ENCODE measurements at regions not wholly inside any gene's neighbourhood (a gene's known extent, or its start where the extent isn't known, plus 50 kb on each side); places are given as distances from the start of the nearest gene placed in this dataset.
"Not testable (repeated sequence)": the region's sequence is repeated elsewhere in the genome, so short reads cannot be mapped to it uniquely, and the experiment has no call there.

GRCh38 chr6:49003348-49003747 is 459.7 kb downstream of the MMUT start:
- no peak overlapping the region for H3K9ac ChIP-seq (ENCODE audit: low read length)

GRCh38 chr6:49001856-49002541 is 461.1 kb downstream of the MMUT start:
- Histone ChIP-seq H3K27ac (ENCODE audit: low read depth, low read length) (no peak overlapping the region), H3K9ac (ENCODE audit: low read length) (no peak overlapping the region), H3K4me3 (ENCODE audit: low read length) (no peak overlapping the region), H3K36me3 (ENCODE audit: control insufficient read depth, insufficient read depth, low read length) (no peaks in the 10 kb centered on the region), H3K27me3 (ENCODE audit: control insufficient read depth, insufficient read depth, low read length) (no peaks in the 10 kb centered on the region), H3K4me1 (ENCODE audit: control insufficient read depth, insufficient read depth, low read length) (peaks cover 2% of the 10 kb centered on the region)

More at GRCh38 chr6:49003348-49003747, 459.7 kb downstream of the MMUT start:
- H3K27me3 ChIP-seq (ENCODE audit: control insufficient read depth, insufficient read depth, low read length) = no peaks in the 10 kb centered on the region
- H3K27ac ChIP-seq (ENCODE audit: low read depth, low read length) = no peak overlapping the region
- H3K4me1 ChIP-seq (ENCODE audit: control insufficient read depth, insufficient read depth, low read length) = peaks cover 2% of the 10 kb centered on the region
- H3K36me3 ChIP-seq (ENCODE audit: control insufficient read depth, insufficient read depth, low read length) = no peaks in the 10 kb centered on the region
- no peak overlapping the region for H3K4me3 ChIP-seq (ENCODE audit: low read length)

GRCh38 chr6:48998574-48998973 is 464.5 kb downstream of the MMUT start:
- no peak overlapping the region for H3K4me3 ChIP-seq (ENCODE audit: low read length)
- peaks cover 2% of the 10 kb centered on the region for H3K4me1 ChIP-seq (ENCODE audit: control insufficient read depth, insufficient read depth, low read length)
- no peak overlapping the region for H3K27ac ChIP-seq (ENCODE audit: low read depth, low read length)
- H3K36me3 ChIP-seq (ENCODE audit: control insufficient read depth, insufficient read depth, low read length) = no peaks in the 10 kb centered on the region
- H3K27me3 ChIP-seq (ENCODE audit: control insufficient read depth, insufficient read depth, low read length) = no peaks in the 10 kb centered on the region
- no peak overlapping the region for H3K9ac ChIP-seq (ENCODE audit: low read length)

- Histone ChIP-seq H3K9ac (ENCODE audit: low read length) (no peak overlapping the region), H3K27me3 (ENCODE audit: control insufficient read depth, insufficient read depth, low read length) (no peaks in the 10 kb centered on the region), H3K4me3 (ENCODE audit: low read length) (no peak overlapping the region), H3K27ac (ENCODE audit: low read depth, low read length) (no peak overlapping the region), H3K36me3 (ENCODE audit: control insufficient read depth, insufficient read depth, low read length) (no peaks in the 10 kb centered on the region), H3K4me1 (ENCODE audit: control insufficient read depth, insufficient read depth, low read length) (no peaks in the 10 kb centered on the region)
Observed at GRCh38 chr6:48996461-48997119, 466.5 kb downstream of the MMUT start.

GRCh38 chr6:48994811-48995210 is 468.2 kb downstream of the MMUT start:
- Histone ChIP-seq H3K27me3 (ENCODE audit: control insufficient read depth, insufficient read depth, low read length) (no peaks in the 10 kb centered on the region), H3K4me1 (ENCODE audit: control insufficient read depth, insufficient read depth, low read length) (no peaks in the 10 kb centered on the region), H3K4me3 (ENCODE audit: low read length) (no peak overlapping the region), H3K9ac (ENCODE audit: low read length) (no peak overlapping the region), H3K36me3 (ENCODE audit: control insufficient read depth, insufficient read depth, low read length) (no peaks in the 10 kb centered on the region), H3K27ac (ENCODE audit: low read depth, low read length) (no peak overlapping the region)

- H3K9ac ChIP-seq (ENCODE audit: low read length) = no peak overlapping the region
Observed at GRCh38 chr6:48990739-48991138, 472.3 kb downstream of the MMUT start.

GRCh38 chr6:48986845-48987244 is 476.2 kb downstream of the MMUT start:
- Histone ChIP-seq H3K4me1 (ENCODE audit: control insufficient read depth, insufficient read depth, low read length) (no peaks in the 10 kb centered on the region), H3K36me3 (ENCODE audit: control insufficient read depth, insufficient read depth, low read length) (no peaks in the 10 kb centered on the region), H3K4me3 (ENCODE audit: low read length) (no peak overlapping the region), H3K9ac (ENCODE audit: low read length) (no peak overlapping the region), H3K27ac (ENCODE audit: low read depth, low read length) (no peak overlapping the region), H3K27me3 (ENCODE audit: control insufficient read depth, insufficient read depth, low read length) (no peaks in the 10 kb centered on the region)

More at GRCh38 chr6:48990739-48991138, 472.3 kb downstream of the MMUT start:
- Histone ChIP-seq H3K36me3 (ENCODE audit: control insufficient read depth, insufficient read depth, low read length) (no peaks in the 10 kb centered on the region), H3K27ac (ENCODE audit: low read depth, low read length) (no peak overlapping the region), H3K27me3 (ENCODE audit: control insufficient read depth, insufficient read depth, low read length) (no peaks in the 10 kb centered on the region), H3K4me1 (ENCODE audit: control insufficient read depth, insufficient read depth, low read length) (no peaks in the 10 kb centered on the region), H3K4me3 (ENCODE audit: low read length) (no peak overlapping the region)

GRCh38 chr6:48986105-48986504 is 476.9 kb downstream of the MMUT start:
- H3K4me3 ChIP-seq (ENCODE audit: low read length) = no peak overlapping the region
- no peaks in the 10 kb centered on the region for H3K36me3 ChIP-seq (ENCODE audit: control insufficient read depth, insufficient read depth, low read length)
- H3K27me3 ChIP-seq (ENCODE audit: control insufficient read depth, insufficient read depth, low read length) = no peaks in the 10 kb centered on the region
- no peak overlapping the region for H3K9ac ChIP-seq (ENCODE audit: low read length)
- no peaks in the 10 kb centered on the region for H3K4me1 ChIP-seq (ENCODE audit: control insufficient read depth, insufficient read depth, low read length)
- no peak overlapping the region for H3K27ac ChIP-seq (ENCODE audit: low read depth, low read length)

GRCh38 chr6:48985025-48985424 is 478.0 kb downstream of the MMUT start:
- H3K27ac ChIP-seq (ENCODE audit: low read depth, low read length) = no peak overlapping the region

GRCh38 chr6:48983968-48984367 is 479.1 kb downstream of the MMUT start:
- not testable (repeated sequence) for H3K4me1 ChIP-seq (ENCODE audit: control insufficient read depth, insufficient read depth, low read length); H3K9ac ChIP-seq (ENCODE audit: low read length); H3K4me3 ChIP-seq (ENCODE audit: low read length); H3K36me3 ChIP-seq (ENCODE audit: control insufficient read depth, insufficient read depth, low read length); H3K27me3 ChIP-seq (ENCODE audit: control insufficient read depth, insufficient read depth, low read length); H3K27ac ChIP-seq (ENCODE audit: low read depth, low read length)

More at GRCh38 chr6:48985025-48985424, 478.0 kb downstream of the MMUT start:
- H3K4me3 ChIP-seq (ENCODE audit: low read length) = no peak overlapping the region
- no peak overlapping the region for H3K9ac ChIP-seq (ENCODE audit: low read length)
- H3K27me3 ChIP-seq (ENCODE audit: control insufficient read depth, insufficient read depth, low read length) = no peaks in the 10 kb centered on the region
- no peaks in the 10 kb centered on the region for H3K4me1 ChIP-seq (ENCODE audit: control insufficient read depth, insufficient read depth, low read length)
- no peaks in the 10 kb centered on the region for H3K36me3 ChIP-seq (ENCODE audit: control insufficient read depth, insufficient read depth, low read length)

GRCh38 chr6:48983377-48983776 is 479.7 kb downstream of the MMUT start:
- no peaks in the 10 kb centered on the region for H3K36me3 ChIP-seq (ENCODE audit: control insufficient read depth, insufficient read depth, low read length)
- H3K4me1 ChIP-seq (ENCODE audit: control insufficient read depth, insufficient read depth, low read length) = no peaks in the 10 kb centered on the region
- H3K9ac ChIP-seq (ENCODE audit: low read length) = no peak overlapping the region
- no peak overlapping the region for H3K4me3 ChIP-seq (ENCODE audit: low read length)
- H3K27me3 ChIP-seq (ENCODE audit: control insufficient read depth, insufficient read depth, low read length) = no peaks in the 10 kb centered on the region
- H3K27ac ChIP-seq (ENCODE audit: low read depth, low read length) = no peak overlapping the region

- no peaks in the 10 kb centered on the region for H3K27me3 ChIP-seq (ENCODE audit: control insufficient read depth, insufficient read depth, low read length)
- no peaks in the 10 kb centered on the region for H3K4me1 ChIP-seq (ENCODE audit: control insufficient read depth, insufficient read depth, low read length)
- no peak overlapping the region for H3K9ac ChIP-seq (ENCODE audit: low read length)
- no peak overlapping the region for H3K4me3 ChIP-seq (ENCODE audit: low read length)
- H3K27ac ChIP-seq (ENCODE audit: low read depth, low read length) = no peak overlapping the region
- no peaks in the 10 kb centered on the region for H3K36me3 ChIP-seq (ENCODE audit: control insufficient read depth, insufficient read depth, low read length)
Observed at GRCh38 chr6:48979806-48980205, 483.2 kb downstream of the MMUT start.

- Histone ChIP-seq H3K9ac (ENCODE audit: low read length) (no peak overlapping the region), H3K27ac (ENCODE audit: low read depth, low read length) (no peak overlapping the region), H3K36me3 (ENCODE audit: control insufficient read depth, insufficient read depth, low read length) (no peaks in the 10 kb centered on the region), H3K27me3 (ENCODE audit: control insufficient read depth, insufficient read depth, low read length) (no peaks in the 10 kb centered on the region), H3K4me1 (ENCODE audit: control insufficient read depth, insufficient read depth, low read length) (no peaks in the 10 kb centered on the region), H3K4me3 (ENCODE audit: low read length) (no peak overlapping the region)
Observed at GRCh38 chr6:48979085-48979484, 484.0 kb downstream of the MMUT start.

Measured in rectal smooth muscle tissue (tissue), 1 donor.